Daoy (cell line): ENCODE measurements at regions not wholly inside any gene's neighbourhood (a gene's known extent, or its start where the extent isn't known, plus 50 kb on each side); places are given as distances from the start of the nearest gene placed in this dataset.

Experiments used
- DNase-seq: peaks from one replicate; pipeline ENCODE4 v3.0.0-alpha.2; 2015; ENCODE audit warnings: low read depth

GRCh38 chr10:101299211-101299610, 54.8 kb upstream of the BTRC start:
- no peak for DNase-seq

- DNase-seq, result peak; percentile 50
Observed at GRCh38 chr10:101301111-101301731, 52.7 kb upstream of the BTRC start.

DNA sequence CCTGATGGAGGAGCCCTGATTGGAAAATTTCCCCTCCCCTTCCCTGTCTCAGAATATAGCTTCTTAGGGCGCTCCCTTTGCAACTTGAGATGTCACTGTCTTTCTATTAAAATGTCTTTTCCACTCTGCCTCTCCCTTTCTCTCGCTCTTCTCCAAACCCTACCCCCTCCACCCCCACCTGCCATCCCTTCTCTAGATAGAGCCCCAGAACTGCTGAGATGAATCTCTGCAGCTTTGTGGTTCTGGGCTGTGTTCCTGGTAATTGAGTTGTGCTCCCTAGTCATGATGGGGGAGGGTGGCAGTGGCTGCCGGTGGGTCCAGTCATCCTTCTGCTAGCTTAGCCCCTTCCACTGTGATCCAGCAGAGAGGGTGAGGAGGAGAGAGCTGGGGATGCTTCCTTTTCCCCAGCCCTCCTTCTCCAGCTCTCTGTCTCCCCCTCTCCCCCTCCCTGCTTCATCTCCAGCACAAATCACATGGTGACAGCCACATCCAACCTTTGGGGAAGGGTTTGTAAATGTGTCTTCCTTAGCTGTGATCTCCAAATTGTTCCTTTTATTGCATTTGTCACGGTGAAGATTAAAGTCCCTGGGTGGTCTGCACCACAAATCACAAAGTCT, 50.8 kb upstream of the BTRC start:
- no peak for DNase-seq
